IPS-15b (cell line): ENCODE measurements at regions not wholly inside any gene's neighbourhood (a gene's known extent, or its start where the extent isn't known, plus 50 kb on each side); places are given as distances from the start of the nearest gene placed in this dataset.

Experiments used
- H3K27me3 ChIP-seq: one replicate; pipeline ENCODE4 v1.6.1; 2013; ENCODE audit warnings: low read length; ENCODE audit not compliant: control insufficient read depth, insufficient read depth
- H3K36me3 ChIP-seq: one replicate; pipeline ENCODE4 v1.6.1; 2013; ENCODE audit warnings: low read length; ENCODE audit not compliant: control insufficient read depth, insufficient read depth
- H3K4me1 ChIP-seq: one replicate; pipeline ENCODE4 v1.6.1; 2013; ENCODE audit warnings: mild to moderate bottlenecking, low read length; ENCODE audit not compliant: control insufficient read depth, insufficient read depth
- H3K4me3 ChIP-seq: one replicate; pipeline ENCODE4 v1.5.1; 2013; ENCODE audit warnings: low read depth, low read length
- H3K9ac ChIP-seq: one replicate; pipeline ENCODE4 v1.6.1; 2013; ENCODE audit warnings: low read depth, mild to moderate bottlenecking, low read length
- H3K9me3 ChIP-seq: one replicate; pipeline ENCODE4 v1.6.1; 2013; ENCODE audit warnings: mild to moderate bottlenecking, low read length; ENCODE audit not compliant: control insufficient read depth, insufficient read depth

- no peaks in the 10 kb centered on the region for H3K27me3 ChIP-seq
- H3K4me1 ChIP-seq = no peaks in the 10 kb centered on the region
- H3K4me3 ChIP-seq = no peak overlapping the region
- H3K36me3 ChIP-seq = no peaks in the 10 kb centered on the region
- H3K9me3 ChIP-seq = no peaks in the 10 kb centered on the region
- no peak overlapping the region for H3K9ac ChIP-seq
Measured at GRCh38 chr12:105922670-105923102, 216.1 kb downstream of the NUAK1 start.

DNA sequence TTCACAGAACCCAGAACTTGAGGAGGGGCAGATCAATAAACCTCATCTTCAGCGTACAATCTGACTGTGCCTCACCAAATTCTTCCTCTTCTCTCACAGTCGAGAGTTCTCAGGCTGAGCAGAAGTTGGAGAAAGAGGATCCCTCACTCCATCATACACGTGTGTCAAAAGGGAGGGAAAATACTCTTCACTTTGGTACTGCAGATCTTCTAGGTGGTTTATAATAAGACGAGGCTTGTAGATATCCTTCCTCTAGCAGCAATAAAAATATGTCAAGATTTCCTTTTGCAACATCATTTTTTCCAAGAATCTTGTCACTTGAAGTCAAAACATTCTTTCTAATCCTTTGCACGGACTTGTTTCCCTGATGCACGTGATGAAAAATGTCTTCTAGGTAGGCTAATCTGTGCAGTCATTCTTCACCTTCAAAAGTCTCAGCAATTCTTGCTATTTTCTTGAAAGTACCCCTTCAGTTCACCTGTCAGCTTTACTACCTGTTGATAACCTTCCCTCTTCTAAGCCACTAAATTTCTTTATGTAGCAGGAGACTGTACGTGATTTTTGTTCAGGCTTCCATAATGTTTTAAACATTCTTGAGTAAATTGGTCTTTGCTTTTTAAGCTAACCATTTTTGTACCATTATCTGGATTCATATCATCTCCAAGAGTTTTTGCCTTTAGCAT, 214.1 kb downstream of the NUAK1 start:
- Histone ChIP-seq H3K27me3 (no peaks in the 10 kb centered on the region), H3K36me3 (no peaks in the 10 kb centered on the region), H3K4me1 (no peaks in the 10 kb centered on the region), H3K9me3 (peaks cover 4% of the 10 kb centered on the region), H3K4me3 (no peak overlapping the region), H3K9ac (no peak overlapping the region)

GRCh38 chr12:105927564-105927963, 211.2 kb downstream of the NUAK1 start:
- H3K27me3 ChIP-seq = no peaks in the 10 kb centered on the region
- no peak overlapping the region for H3K9ac ChIP-seq
- no peaks in the 10 kb centered on the region for H3K4me1 ChIP-seq
- no peaks in the 10 kb centered on the region for H3K36me3 ChIP-seq
- peaks cover 4% of the 10 kb centered on the region for H3K9me3 ChIP-seq
- H3K4me3 ChIP-seq = no peak overlapping the region

GRCh38 chr12:105928436-105928835, 210.3 kb downstream of the NUAK1 start:
- Histone ChIP-seq H3K9me3 (peaks cover 4% of the 10 kb centered on the region), H3K4me3 (no peak overlapping the region), H3K9ac (no peak overlapping the region), H3K27me3 (no peaks in the 10 kb centered on the region), H3K4me1 (no peaks in the 10 kb centered on the region), H3K36me3 (no peaks in the 10 kb centered on the region)

- Histone ChIP-seq H3K4me3 (no peak overlapping the region), H3K9me3 (peaks cover 4% of the 10 kb centered on the region), H3K36me3 (no peaks in the 10 kb centered on the region), H3K4me1 (no peaks in the 10 kb centered on the region), H3K9ac (no peak overlapping the region), H3K27me3 (no peaks in the 10 kb centered on the region)
Measured at GRCh38 chr12:105929192-105929591, 209.6 kb downstream of the NUAK1 start.

DNA sequence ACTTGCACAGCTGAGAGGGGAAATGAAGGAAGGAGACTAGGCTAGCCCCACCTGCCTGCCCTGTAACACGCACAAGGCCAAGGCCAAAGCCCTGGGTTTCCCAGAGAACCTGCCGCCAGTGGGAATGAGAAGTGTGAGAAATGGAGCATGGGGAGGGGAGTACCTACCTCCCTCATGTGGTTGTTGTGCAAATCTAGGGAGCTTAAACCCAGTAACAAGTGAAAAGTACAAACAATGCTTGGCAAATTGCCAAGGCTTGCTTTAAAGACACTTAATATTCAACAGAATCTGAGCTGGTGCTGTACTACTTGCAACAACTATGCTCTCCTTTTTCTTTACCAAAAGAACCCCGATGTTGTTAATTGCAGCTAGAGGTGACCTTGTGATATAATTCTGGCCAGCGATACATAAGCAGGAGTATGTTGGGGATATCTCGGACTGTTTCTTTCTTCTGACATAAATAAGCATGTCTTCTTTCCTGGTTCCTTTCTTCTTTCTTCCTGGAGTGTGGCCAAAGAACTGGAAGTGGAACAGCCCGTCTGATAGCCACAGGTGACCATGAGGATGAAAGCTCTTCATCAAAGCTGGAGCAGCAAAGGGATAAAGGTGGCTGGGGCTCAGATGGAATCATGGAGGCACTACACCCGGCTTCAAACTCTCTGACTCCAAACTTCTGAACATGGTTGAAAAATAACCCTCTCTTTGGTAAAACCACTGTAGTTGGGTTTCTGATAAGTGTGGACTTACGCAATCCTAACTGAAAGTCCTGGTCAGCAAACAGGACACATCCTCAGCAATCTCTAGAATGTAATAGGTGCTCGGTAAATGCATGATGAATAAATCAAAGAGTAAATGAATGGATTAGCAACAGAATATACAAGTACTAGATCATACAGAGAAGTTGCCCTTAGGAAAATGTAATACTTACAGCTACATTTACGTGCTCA, 207.9 kb downstream of the NUAK1 start:
- Histone ChIP-seq H3K4me3 (no peak overlapping the region), H3K9me3 (peaks cover 4% of the 10 kb centered on the region), H3K36me3 (no peaks in the 10 kb centered on the region), H3K9ac (no peak overlapping the region), H3K4me1 (no peaks in the 10 kb centered on the region), H3K27me3 (no peaks in the 10 kb centered on the region)

DNA sequence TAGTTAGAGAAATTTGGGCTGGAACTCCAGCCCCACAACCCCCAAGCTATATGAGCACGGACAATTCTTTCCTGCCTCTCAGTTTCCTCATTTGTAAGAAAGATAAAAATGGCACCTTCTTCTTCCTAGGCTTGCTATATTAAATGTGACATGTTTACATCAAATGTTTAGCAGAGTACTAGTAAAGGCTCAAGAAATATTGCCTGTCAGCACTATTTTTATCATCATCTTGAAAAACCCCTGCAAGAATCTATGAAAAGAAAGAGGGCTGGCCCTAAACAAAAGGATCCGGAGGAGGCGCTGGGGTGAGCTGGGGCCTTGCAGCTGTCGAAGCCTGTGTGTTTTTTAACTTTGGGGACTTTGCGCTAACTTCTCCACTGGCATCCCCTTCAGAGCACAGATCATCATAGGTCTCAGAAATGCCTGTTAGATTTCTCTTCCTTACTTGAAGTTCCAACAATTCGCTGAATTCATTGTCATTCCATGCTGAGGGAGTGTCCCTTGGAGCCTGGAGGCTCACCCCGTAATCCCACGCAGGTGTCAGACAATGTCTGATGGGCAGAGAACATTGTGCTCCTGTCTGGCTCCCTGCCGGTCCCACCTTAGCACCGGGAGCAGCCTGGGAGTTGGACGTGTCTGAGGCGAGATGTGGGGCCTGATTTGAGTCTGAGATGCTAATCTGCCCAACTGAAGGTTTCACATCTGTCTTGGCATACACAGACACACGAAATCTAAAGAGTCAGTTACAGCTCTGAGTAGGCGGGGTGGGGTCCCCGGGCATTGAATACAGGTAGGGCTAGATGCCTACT, 206.8 kb downstream of the NUAK1 start:
- no peaks in the 10 kb centered on the region for H3K36me3 ChIP-seq
- H3K4me3 ChIP-seq = no peak overlapping the region
- H3K27me3 ChIP-seq = no peaks in the 10 kb centered on the region
- no peak overlapping the region for H3K9ac ChIP-seq
- peaks cover 4% of the 10 kb centered on the region for H3K9me3 ChIP-seq
- no peaks in the 10 kb centered on the region for H3K4me1 ChIP-seq

DNA sequence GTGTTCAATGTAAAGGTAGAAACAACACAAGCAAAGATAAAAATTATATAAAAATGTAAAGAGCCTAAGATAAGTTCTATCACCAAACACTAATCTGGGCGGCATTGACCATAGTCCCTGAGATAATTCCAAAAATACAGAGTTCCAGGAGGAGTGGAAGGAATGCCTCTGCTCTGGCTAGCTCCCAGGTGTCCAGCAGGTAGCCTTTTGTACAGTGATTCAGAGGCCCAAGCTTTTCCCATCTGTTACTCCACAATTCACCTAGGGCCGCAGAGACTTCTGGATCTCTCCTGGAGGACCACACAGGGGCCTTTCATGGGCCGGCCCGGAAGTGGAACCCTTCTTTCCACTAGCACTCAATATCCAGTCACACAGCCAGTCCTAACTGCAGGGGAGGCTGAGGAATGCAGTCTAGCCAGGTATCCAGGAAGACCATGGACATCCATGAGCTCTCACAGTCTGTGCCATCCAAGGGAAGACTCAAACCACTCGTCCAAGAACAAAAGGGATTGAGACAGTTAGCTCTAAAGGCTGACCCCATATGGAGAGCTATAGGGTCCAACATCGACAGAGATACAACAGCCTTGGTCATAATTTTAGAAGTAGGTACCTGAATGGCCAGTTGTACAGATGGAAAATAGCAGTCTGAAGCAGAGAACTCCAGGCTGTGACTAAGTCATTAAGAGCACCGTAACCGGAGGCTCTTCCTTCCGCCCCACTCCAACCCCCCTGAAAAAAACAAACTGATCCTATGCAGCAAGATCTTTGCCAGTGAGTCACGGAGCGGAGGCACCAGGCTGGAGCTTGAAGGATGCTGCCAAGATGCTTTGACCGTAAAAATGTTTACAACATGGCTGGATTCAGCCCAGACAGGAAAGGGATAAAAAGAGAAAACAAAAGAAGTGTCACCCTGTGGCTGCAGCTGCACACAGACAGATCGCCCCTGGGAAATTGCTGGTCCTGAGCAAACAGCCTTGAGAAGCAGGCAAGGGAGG, 204.8 kb downstream of the NUAK1 start:
- H3K36me3 ChIP-seq = no peaks in the 10 kb centered on the region
- H3K27me3 ChIP-seq = no peaks in the 10 kb centered on the region
- no peaks in the 10 kb centered on the region for H3K9me3 ChIP-seq
- H3K9ac ChIP-seq = no peak overlapping the region
- H3K4me1 ChIP-seq = no peaks in the 10 kb centered on the region
- no peak overlapping the region for H3K4me3 ChIP-seq

DNA sequence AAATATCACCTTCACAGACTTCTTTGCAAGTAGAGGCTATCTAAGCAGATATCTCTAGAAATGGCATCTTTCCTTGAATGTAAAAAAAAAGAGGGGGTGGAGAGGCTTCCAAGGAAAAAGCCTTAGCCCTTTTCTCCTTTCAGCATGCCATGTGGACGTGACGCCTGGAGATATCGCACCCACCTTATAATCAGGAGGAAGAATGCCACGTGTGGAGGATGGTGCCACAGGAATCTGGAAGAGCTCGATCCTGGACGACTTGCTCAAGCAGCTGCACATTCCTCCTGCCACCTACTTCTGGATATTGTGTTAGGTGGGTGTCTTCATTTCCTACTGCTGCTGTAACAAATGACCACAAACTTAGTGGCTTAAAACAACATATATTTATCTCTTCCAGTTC, 203.6 kb downstream of the NUAK1 start:
- no peak overlapping the region for H3K4me3 ChIP-seq
- H3K4me1 ChIP-seq = no peaks in the 10 kb centered on the region
- no peak overlapping the region for H3K9ac ChIP-seq
- H3K9me3 ChIP-seq = no peaks in the 10 kb centered on the region
- H3K36me3 ChIP-seq = no peaks in the 10 kb centered on the region
- no peaks in the 10 kb centered on the region for H3K27me3 ChIP-seq

- no peaks in the 10 kb centered on the region for H3K36me3 ChIP-seq
- no peaks in the 10 kb centered on the region for H3K9me3 ChIP-seq
- no peak overlapping the region for H3K4me3 ChIP-seq
- H3K27me3 ChIP-seq = no peaks in the 10 kb centered on the region
- no peaks in the 10 kb centered on the region for H3K4me1 ChIP-seq
- no peak overlapping the region for H3K9ac ChIP-seq
Measured at GRCh38 chr12:105935981-105936380, 202.8 kb downstream of the NUAK1 start.

DNA sequence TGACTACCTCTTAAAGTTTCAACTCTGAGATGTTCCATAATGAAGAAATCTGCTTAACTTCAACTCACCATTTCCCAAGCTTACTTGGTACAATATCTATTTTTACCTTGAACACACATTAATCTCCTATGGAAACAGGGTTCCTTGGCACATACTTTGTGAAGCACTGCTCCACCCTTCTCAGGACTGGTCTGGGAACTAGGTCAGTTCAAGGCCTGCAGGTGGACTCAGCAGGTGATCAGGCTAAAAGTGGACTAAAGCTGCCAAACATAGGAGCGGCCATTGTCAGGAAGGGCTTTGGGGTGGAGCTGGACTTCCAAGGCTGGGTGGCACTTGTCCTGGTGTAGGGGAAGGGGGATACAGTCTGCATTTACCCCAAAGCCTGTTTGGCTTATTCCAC, 202.3 kb downstream of the NUAK1 start:
- Histone ChIP-seq H3K36me3 (no peaks in the 10 kb centered on the region), H3K4me3 (no peak overlapping the region), H3K4me1 (no peaks in the 10 kb centered on the region), H3K9ac (no peak overlapping the region), H3K27me3 (no peaks in the 10 kb centered on the region), H3K9me3 (no peaks in the 10 kb centered on the region)
